Breast epithelium (tissue), 3 donors: ENCODE measurements at regions not wholly inside any gene's neighbourhood (a gene's known extent, or its start where the extent isn't known, plus 50 kb on each side); places are given as distances from the start of the nearest gene placed in this dataset.

ENCODE experiments used
- POLR2A ChIP-seq: fragments of 450-650 bp; IDR thresholded peaks from one replicate; pipeline ENCODE4 v1.6.1; 2016; ENCODE audit warnings: antibody characterized with exemption, mild to moderate bottlenecking, moderate library complexity
- TF ChIP-seq, protein P1 (sequence below), 3 donors: fragments of 450-650 bp; IDR thresholded peaks; one replicate each; pipeline ENCODE4 v1.5.1; 2016 to 2017; ENCODE audit warnings: antibody characterized with exemption in 3 of 3, mild to moderate bottlenecking in 3 of 3, moderate library complexity in 3 of 3

- TF ChIP-seq POLR2A = no peak
- TF ChIP-seq, protein P1, sequence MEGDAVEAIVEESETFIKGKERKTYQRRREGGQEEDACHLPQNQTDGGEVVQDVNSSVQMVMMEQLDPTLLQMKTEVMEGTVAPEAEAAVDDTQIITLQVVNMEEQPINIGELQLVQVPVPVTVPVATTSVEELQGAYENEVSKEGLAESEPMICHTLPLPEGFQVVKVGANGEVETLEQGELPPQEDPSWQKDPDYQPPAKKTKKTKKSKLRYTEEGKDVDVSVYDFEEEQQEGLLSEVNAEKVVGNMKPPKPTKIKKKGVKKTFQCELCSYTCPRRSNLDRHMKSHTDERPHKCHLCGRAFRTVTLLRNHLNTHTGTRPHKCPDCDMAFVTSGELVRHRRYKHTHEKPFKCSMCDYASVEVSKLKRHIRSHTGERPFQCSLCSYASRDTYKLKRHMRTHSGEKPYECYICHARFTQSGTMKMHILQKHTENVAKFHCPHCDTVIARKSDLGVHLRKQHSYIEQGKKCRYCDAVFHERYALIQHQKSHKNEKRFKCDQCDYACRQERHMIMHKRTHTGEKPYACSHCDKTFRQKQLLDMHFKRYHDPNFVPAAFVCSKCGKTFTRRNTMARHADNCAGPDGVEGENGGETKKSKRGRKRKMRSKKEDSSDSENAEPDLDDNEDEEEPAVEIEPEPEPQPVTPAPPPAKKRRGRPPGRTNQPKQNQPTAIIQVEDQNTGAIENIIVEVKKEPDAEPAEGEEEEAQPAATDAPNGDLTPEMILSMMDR (IDR thresholded peaks at IDR 0.05) = no peak
Measured at GRCh38 chr3:96022676-96023075, 791.7 kb upstream of the EPHA6 start.
